ENCODE measurements at regions not wholly inside any gene's neighbourhood (a gene's known extent, or its start where the extent isn't known, plus 50 kb on each side); places are given as distances from the start of the nearest gene placed in this dataset.
A peak's percentile ranks its signal among the peaks of the same experiment; 100 is the strongest.

- H3K9me3 ChIP-seq = no peaks in the 10 kb centered on the region
- no peak overlapping the region for H3K27ac ChIP-seq
- ATAC-seq (no peak), DNase-seq (ENCODE audit: low read depth in 1 of 2, low spot score in 1 of 2) (peak in 1 of 2 experiments; percentile 45), FAIRE-seq (peak; percentile 49)
- H3K4me1 ChIP-seq = 0 out of 3 replicates have a peak, but pooled peaks cover 8% of the 10 kb centered on the region
- TF ChIP-seq GATA3 (IDR thresholded peaks at IDR 0.05; ENCODE audit: borderline replicate concordance) (no peak), CBX2 (IDR thresholded peaks at IDR 0.05; ENCODE audit: borderline replicate concordance, low read depth) (no peak), CHD2 (IDR thresholded peaks at IDR 0.05; ENCODE audit: low read length, partially characterized antibody) (no peak), POLR2A (IDR thresholded peaks at IDR 0.05; ENCODE audit: low read length) (no peak), MAFK (IDR thresholded peaks at IDR 0.05; ENCODE audit: partially characterized antibody) (no peak), POLR2AphosphoS2 (conservative IDR thresholded peaks at IDR 0.05; ENCODE audit: low read length) (no peak), MYC (IDR thresholded peaks at IDR 0.05; ENCODE audit: borderline replicate concordance, low read length) (no peak), RNF2 (IDR thresholded peaks at IDR 0.05; ENCODE audit: borderline replicate concordance, low read depth) (no peak), TP53 (CRISPR knock-in tag; IDR thresholded peaks at IDR 0.05) (no peak), NFE2L2 (conservative IDR thresholded peaks at IDR 0.05; ENCODE audit: low read length) (no peak)
- H3K4me3 ChIP-seq = no peak overlapping the region
- H3K4me2 ChIP-seq = no peak overlapping the region
- WGBS (ENCODE audit: missing lambda C conversion rate) = 23% methylated on average over 3 of the region's 3 CpGs
- CTCF ChIA-PET = no interaction called here
- POLR2A ChIA-PET = no interaction called here
These were observed 355.4 kb downstream of the HGF start for GRCh38 chr7:81414411-81414810.

GRCh38 chr7:81410471-81411117, 359.3 kb downstream of the HGF start:
- WGBS (ENCODE audit: missing lambda C conversion rate) = 75% methylated on average over 6 of the region's 6 CpGs
- DNase-seq (ENCODE audit: low read depth in 1 of 2, low spot score in 1 of 2) = no peak
- Histone ChIP-seq H3K4me2 (peak overlapping the region; percentile 8; the same call in 1 of the 3 replicates), H3K4me3 (no peak overlapping the region), H3K4me1 (0 out of 3 replicates have a peak, but pooled peaks cover 5% of the 10 kb centered on the region), H3K27ac (no peak overlapping the region), H3K9me3 (no peaks in the 10 kb centered on the region)
- FAIRE-seq = no peak
- no peak for ATAC-seq
- POLR2A ChIA-PET = no interaction called here
- CTCF ChIA-PET = interaction anchor here (0.6 kb wide), 1 partner anchor 15 kb away, joined by 3 read pairs; no protein-coding TSS in a partner anchor
- TF ChIP-seq CTCF (IDR thresholded peaks at IDR 0.05) (no peak), POLR2AphosphoS2 (conservative IDR thresholded peaks at IDR 0.05; ENCODE audit: low read length) (no peak), EHMT2 (IDR thresholded peaks at IDR 0.05; ENCODE audit: low read depth) (no peak), CBX8 (IDR thresholded peaks at IDR 0.05) (no peak), PHF8 (IDR thresholded peaks at IDR 0.05; ENCODE audit: borderline replicate concordance, low read depth) (no peak), POLR2A (IDR thresholded peaks at IDR 0.05; ENCODE audit: low read length) (no peak), HOXA7 (CRISPR knock-in tag; IDR thresholded peaks at IDR 0.05) (no peak), FOXS1 (CRISPR knock-in tag; IDR thresholded peaks at IDR 0.05) (no peak)

GRCh38 chr7:81408728-81409127, 361.1 kb downstream of the HGF start:
- FAIRE-seq = no peak
- TF ChIP-seq NPAS2 (CRISPR knock-in tag; IDR thresholded peaks at IDR 0.05; ENCODE audit: borderline replicate concordance) = no peak
- TF ChIP-seq EHF (CRISPR knock-in tag; IDR thresholded peaks at IDR 0.05) = no peak
- TF ChIP-seq NFE2L2 (conservative IDR thresholded peaks at IDR 0.05; ENCODE audit: low read length) = no peak
- TF ChIP-seq BHLHE40 (IDR thresholded peaks at IDR 0.05; ENCODE audit: low read depth, low read length) = no peak
- no peak for TF ChIP-seq RARB (CRISPR knock-in tag; IDR thresholded peaks at IDR 0.05)
- no peak for TF ChIP-seq POLR2A (IDR thresholded peaks at IDR 0.05; ENCODE audit: low read length)
- no peak for TF ChIP-seq HOXB5 (CRISPR knock-in tag; IDR thresholded peaks at IDR 0.05)

More at GRCh38 chr7:81408728-81409127, 361.1 kb downstream of the HGF start:
- CTCF ChIA-PET = interaction anchor here (1.3 kb wide), 1 partner anchor 27 kb away, joined by 3 read pairs; no protein-coding TSS in a partner anchor
- 0 out of 3 replicates have a peak, but pooled peaks cover 5% of the 10 kb centered on the region for H3K4me1 ChIP-seq
- DNase-seq (ENCODE audit: low read depth in 1 of 2, low spot score in 1 of 2) = peak in 1 of 2 experiments; percentile 34
- no peak overlapping the region for H3K4me3 ChIP-seq
- POLR2A ChIA-PET = no interaction called here
- WGBS (ENCODE audit: missing lambda C conversion rate) = 73% methylated on average over 2 of the region's 2 CpGs
- no peak for ATAC-seq
- no peak overlapping the region for H3K27ac ChIP-seq
- no peak overlapping the region for H3K4me2 ChIP-seq
- no peaks in the 10 kb centered on the region for H3K9me3 ChIP-seq
